GM13977 (cell line): ENCODE measurements at regions not wholly inside any gene's neighbourhood (a gene's known extent, or its start where the extent isn't known, plus 50 kb on each side); places are given as distances from the start of the nearest gene placed in this dataset.

ENCODE experiments used
- DNase-seq: peaks from one replicate; pipeline ENCODE4 v3.0.0; 2012; ENCODE audit warnings: low spot score
- in situ Hi-C: fragments of 300-500 bp; cut with MboI; formaldehyde crosslinking; loops from one replicate; pipeline ENCODE4 v1.12.0; 2022; ENCODE audit warnings: low sequenced_read_pairs, low pct_unique_long_range_greater_than_20kb, mixed read lengths, inconsistent platforms; ENCODE audit not compliant: unreplicated experiment
- TF ChIP-seq, protein P1 (sequence below): IDR thresholded peaks from 2 replicates; pipeline ENCODE4 v1.5.1; 2012; ENCODE audit warnings: mild to moderate bottlenecking, control low read depth; ENCODE audit not compliant: insufficient read depth; ENCODE audit errors: extremely low read depth, missing control alignments

DNA sequence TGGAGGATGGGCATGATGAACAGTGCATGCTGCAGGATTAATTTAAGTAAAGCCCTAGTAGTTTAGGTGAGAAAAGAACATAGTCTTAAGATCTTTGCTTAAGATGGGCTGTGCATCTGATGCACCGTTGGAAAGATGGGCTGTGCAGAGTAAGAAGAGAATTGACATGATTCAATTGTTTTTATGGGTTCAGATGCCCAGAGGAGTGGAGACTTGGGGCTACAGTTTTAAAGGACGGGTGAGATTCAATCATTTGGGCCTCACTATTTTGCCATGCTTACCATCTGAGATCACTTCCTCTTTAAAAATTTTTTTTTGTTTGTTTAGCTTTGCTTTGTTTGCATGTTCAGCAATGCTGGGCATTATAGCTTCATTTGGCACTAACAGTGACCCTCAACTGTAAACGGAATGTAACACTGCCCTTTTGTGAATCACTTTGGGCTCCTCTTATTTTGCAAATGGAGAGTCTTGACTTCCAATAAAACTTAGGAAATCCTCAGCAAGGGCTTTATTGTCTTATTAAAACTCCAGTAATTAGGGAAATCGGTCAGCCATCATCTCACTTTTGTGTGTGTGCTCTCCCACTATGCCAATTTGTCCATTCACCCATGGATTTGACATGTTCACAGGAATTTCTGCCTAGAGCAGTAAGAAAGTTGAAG, 216.1 kb upstream of the TLL1 start:
- in situ Hi-C loops = no loop called here
- TF ChIP-seq, protein P1, sequence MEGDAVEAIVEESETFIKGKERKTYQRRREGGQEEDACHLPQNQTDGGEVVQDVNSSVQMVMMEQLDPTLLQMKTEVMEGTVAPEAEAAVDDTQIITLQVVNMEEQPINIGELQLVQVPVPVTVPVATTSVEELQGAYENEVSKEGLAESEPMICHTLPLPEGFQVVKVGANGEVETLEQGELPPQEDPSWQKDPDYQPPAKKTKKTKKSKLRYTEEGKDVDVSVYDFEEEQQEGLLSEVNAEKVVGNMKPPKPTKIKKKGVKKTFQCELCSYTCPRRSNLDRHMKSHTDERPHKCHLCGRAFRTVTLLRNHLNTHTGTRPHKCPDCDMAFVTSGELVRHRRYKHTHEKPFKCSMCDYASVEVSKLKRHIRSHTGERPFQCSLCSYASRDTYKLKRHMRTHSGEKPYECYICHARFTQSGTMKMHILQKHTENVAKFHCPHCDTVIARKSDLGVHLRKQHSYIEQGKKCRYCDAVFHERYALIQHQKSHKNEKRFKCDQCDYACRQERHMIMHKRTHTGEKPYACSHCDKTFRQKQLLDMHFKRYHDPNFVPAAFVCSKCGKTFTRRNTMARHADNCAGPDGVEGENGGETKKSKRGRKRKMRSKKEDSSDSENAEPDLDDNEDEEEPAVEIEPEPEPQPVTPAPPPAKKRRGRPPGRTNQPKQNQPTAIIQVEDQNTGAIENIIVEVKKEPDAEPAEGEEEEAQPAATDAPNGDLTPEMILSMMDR = no peak
- no peak for DNase-seq

DNA sequence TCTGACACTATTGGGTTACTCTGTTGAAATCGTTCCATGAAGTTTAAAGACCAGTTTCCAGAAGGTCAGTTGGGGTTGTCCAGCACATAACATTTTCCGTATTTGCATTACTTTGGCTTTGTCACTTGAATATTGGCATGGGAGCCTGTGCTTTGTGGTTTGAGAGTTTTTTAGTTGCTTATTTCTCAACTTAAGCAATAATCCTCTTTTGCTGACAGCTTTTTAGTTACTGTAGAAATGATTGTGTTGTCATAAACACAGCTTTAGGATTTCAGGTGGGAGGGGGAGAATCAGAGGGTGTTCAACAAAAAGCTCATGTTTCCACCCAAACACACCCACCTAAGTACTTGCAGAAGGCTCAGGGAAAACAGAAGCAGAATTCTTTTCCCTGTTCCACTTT, 210.7 kb upstream of the TLL1 start:
- in situ Hi-C loops = no loop called here
- TF ChIP-seq, protein P1 = no peak
- no peak for DNase-seq

DNA sequence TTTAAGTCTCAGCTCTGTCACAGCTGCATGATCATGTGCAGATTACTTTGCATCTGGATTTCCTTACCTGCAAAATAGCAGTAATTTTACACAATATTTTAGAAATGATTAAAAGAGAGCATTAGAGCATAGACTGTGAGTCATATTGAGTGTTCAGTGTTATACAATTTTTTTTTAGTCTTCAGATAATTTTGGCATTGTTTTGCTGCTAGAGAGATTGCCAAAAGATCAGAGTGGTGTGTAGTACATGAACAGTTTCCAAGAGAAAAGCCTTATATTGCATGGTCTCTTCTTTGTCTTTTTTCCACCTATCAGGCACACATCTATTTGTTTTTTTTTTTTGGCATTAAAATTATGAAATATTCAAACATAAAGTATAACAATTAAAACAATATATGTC, 209.6 kb upstream of the TLL1 start:
- DNase-seq = no peak
- in situ Hi-C loops = no loop called here
- TF ChIP-seq, protein P1 = no peak

DNA sequence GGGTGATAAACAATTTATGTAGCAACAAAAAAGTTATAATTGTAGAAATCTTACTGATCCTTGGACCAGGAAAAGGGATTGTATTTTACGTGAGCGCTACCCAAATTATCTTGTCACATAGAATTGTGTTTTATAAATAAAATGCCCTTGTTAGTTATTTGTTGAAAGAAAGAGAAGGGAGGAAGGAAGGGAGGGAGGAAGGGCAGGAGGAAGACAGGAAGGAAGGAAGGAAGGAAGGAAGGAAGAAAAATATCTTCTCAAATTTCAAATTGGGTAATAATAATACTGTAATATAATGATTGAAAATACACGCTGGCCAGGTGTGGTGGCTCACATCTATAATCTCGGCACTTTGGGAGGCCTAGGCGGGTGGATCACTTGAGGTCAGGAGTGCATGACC, 206.2 kb upstream of the TLL1 start:
- no peak for DNase-seq
- TF ChIP-seq, protein P1 = no peak
- in situ Hi-C loops = no loop called here

DNA sequence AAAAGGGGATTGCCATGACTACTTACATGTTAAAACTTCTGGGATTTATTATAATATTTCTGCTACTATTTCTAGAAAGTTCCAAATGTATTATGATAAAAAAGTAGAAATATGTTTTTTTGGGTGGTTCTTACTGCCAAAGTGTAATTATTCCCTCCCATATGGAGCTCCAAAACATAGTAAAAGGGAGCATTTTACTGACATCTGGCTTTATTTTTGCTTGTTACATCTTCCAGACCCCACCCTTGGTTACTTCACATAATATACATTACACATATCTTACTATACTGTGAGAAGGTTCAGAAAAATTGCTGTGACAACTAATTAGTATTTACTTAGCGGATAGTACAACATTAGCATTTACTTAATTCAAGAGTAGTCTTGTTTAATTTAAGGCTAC, 205.1 kb upstream of the TLL1 start:
- in situ Hi-C loops = no loop called here
- TF ChIP-seq, protein P1 = no peak
- DNase-seq = no peak

DNA sequence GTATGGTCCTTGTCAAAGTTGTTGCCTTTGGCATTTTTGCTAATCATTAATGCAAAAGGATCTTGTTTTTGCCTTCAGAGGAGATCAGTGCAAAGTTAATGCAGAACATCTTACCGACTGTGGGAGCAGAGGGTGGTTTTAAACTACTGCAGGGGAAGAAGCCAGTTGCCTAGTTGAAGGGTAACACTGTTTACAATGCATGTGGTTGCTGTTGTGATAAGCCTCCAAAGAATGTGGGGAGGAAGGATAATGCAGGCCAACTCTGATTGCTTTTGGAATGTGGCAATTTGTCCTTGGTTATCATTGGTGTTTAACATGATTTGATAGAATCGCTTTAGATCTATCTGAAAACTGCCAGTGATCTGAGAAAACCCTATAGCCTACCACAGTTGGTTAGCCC, 204.3 kb upstream of the TLL1 start:
- in situ Hi-C loops = no loop called here

More for the DNA sequence above, 204.3 kb upstream of the TLL1 start:
- TF ChIP-seq, protein P1 = no peak
- no peak for DNase-seq
